Glutamatergic neuron (in vitro differentiated cells): ENCODE measurements at regions not wholly inside any gene's neighbourhood (a gene's known extent, or its start where the extent isn't known, plus 50 kb on each side); places are given as distances from the start of the nearest gene placed in this dataset.

Source experiments
- DNase-seq: peaks from one replicate; pipeline ENCODE4 v3.0.0; 2022
- H3K27ac Mint-ChIP-seq: one replicate; pipeline ENCODE4 v1.8.0; 2020; ENCODE audit warnings: mild to moderate bottlenecking, mixed read lengths, inconsistent platforms; ENCODE audit not compliant: unreplicated experiment
- H3K27me3 Mint-ChIP-seq: one replicate; pipeline ENCODE4 v1.8.0; 2020; ENCODE audit warnings: mild to moderate bottlenecking, moderate library complexity, mixed read lengths, inconsistent platforms; ENCODE audit not compliant: unreplicated experiment
- H3K36me3 Mint-ChIP-seq: one replicate; pipeline ENCODE4 v1.8.0; 2020; ENCODE audit warnings: mild to moderate bottlenecking, mixed read lengths, inconsistent platforms; ENCODE audit not compliant: unreplicated experiment
- H3K4me1 Mint-ChIP-seq: one replicate; pipeline ENCODE4 v1.8.0; 2020; ENCODE audit warnings: mild to moderate bottlenecking, low read depth, mixed read lengths, inconsistent platforms; ENCODE audit not compliant: unreplicated experiment
- H3K4me3 Mint-ChIP-seq: one replicate; pipeline ENCODE4 v1.8.0; 2020; ENCODE audit warnings: mild to moderate bottlenecking, mixed read lengths, inconsistent platforms; ENCODE audit not compliant: unreplicated experiment
- H3K9me3 Mint-ChIP-seq: one replicate; pipeline ENCODE4 v1.8.0; 2020; ENCODE audit warnings: mild to moderate bottlenecking, moderate library complexity, mixed read lengths, inconsistent platforms; ENCODE audit not compliant: unreplicated experiment
- TF ChIP-seq, protein P1 (sequence below): fragments of 200-600 bp; sonication (generic); IDR thresholded peaks from one replicate; pipeline ENCODE4 v1.5.0; 2021; ENCODE audit not compliant: partially characterized antibody, unreplicated experiment

DNA sequence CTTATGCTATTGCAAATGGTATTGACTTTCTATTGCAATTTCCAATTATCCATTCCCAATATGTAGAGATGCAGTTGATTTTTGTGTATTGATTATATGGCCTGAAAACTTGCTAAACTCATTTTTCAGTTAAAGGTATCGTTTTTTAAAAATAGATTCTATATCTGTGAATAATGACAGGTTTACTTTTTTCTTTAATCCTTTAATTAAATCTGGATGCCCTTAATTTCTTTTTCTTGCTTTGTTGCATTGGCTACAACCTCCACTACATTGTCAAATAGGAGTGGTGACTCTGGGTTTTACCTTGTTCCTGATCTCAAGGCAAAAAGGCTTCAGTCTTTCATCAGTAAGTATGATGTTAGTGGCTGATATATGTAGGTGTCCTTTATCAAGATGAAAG lies 522.4 kb downstream of the MATN1 start:
- Mint-ChIP-seq H3K4me3 (no peak overlapping the region), H3K27me3 (peaks cover 8% of the 10 kb centered on the region), H3K9me3 (peaks cover 3% of the 10 kb centered on the region), H3K36me3 (no peaks in the 10 kb centered on the region), H3K4me1 (no peaks in the 10 kb centered on the region), H3K27ac (no peak overlapping the region)
- TF ChIP-seq, protein P1, sequence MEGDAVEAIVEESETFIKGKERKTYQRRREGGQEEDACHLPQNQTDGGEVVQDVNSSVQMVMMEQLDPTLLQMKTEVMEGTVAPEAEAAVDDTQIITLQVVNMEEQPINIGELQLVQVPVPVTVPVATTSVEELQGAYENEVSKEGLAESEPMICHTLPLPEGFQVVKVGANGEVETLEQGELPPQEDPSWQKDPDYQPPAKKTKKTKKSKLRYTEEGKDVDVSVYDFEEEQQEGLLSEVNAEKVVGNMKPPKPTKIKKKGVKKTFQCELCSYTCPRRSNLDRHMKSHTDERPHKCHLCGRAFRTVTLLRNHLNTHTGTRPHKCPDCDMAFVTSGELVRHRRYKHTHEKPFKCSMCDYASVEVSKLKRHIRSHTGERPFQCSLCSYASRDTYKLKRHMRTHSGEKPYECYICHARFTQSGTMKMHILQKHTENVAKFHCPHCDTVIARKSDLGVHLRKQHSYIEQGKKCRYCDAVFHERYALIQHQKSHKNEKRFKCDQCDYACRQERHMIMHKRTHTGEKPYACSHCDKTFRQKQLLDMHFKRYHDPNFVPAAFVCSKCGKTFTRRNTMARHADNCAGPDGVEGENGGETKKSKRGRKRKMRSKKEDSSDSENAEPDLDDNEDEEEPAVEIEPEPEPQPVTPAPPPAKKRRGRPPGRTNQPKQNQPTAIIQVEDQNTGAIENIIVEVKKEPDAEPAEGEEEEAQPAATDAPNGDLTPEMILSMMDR, result no peak
- no peak for DNase-seq

DNA sequence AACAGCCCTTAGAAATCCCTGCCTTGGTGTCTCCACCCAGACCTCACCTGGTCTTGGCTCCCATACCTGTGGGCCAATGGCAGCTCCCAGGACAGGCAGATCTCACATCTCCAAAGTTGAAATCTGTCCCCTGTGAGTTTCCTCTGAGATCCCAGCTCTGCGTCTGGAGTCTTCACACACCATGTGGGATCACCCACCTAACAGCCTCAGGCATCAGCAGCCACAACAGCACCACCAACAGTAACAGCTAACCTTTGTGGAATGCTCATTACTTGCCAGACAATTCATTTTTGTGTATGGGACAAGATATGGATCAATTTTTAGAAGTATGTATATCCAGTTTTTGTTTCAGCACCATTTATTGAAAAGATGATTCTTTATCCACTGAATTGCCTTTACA lies 523.2 kb downstream of the MATN1 start:
- H3K4me3 Mint-ChIP-seq, result no peak overlapping the region
- no peak overlapping the region for H3K27ac Mint-ChIP-seq
- H3K9me3 Mint-ChIP-seq, result peaks cover 3% of the 10 kb centered on the region
- peaks cover 9% of the 10 kb centered on the region for H3K27me3 Mint-ChIP-seq
- no peaks in the 10 kb centered on the region for H3K36me3 Mint-ChIP-seq
- TF ChIP-seq, protein P1, result no peak
- H3K4me1 Mint-ChIP-seq, result no peaks in the 10 kb centered on the region
- no peak for DNase-seq

DNA sequence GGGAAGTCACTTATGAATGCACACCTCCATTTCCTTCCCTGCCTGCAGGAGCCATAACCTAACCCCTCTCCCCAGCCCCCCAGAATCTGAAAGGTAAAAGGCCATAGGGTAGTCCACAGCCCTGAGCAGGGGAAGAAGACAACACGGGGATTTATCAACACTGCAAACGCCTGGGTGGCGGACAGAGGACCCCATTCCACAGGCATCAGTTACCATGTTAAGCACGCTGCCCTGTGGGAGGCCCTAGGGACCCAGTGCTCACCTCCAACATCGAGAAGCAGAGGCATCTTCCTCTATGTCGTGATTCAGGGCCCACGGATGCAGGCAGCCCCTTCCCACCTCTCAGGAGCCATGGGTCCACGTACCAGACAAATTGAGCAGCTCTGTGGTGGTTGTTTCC lies 523.8 kb downstream of the MATN1 start:
- Mint-ChIP-seq H3K9me3 (peaks cover 3% of the 10 kb centered on the region), H3K4me1 (no peaks in the 10 kb centered on the region), H3K27ac (no peak overlapping the region), H3K4me3 (no peak overlapping the region), H3K36me3 (no peaks in the 10 kb centered on the region), H3K27me3 (peaks cover 9% of the 10 kb centered on the region)
- DNase-seq, result no peak
- TF ChIP-seq, protein P1, result no peak

DNA sequence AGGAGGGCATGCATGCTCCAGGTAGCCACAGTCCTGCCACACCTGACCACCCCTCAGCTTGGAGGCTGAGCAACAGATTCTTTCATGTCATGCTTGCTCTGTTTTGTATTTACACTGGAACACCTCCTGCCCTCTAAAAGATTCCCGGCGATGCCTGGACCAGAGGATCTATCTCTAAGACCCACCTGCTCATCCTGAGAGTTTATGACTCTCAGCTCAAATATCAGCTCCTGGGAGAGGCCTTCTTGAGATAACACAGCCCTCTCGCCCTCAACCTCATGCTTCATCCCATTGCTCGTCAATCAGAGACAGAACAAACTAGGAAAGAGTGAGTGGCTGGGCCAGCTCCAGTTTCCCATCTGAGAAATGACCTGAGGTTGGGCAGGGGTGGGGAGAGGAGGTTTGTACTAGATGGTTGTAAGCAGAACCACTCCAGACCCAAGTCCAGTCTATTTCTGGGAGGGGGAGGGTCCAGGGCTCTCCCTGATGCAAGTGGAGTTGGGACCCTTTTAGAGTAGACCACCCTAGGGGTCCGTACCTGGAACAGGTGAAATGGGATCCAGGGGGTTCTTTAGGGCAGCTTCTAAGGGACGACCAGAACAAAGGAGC lies 524.5 kb downstream of the MATN1 start:
- TF ChIP-seq, protein P1, result no peak
- Mint-ChIP-seq H3K9me3 (peaks cover 3% of the 10 kb centered on the region), H3K27ac (no peak overlapping the region), H3K27me3 (peaks cover 4% of the 10 kb centered on the region), H3K4me1 (no peaks in the 10 kb centered on the region), H3K4me3 (no peak overlapping the region), H3K36me3 (no peaks in the 10 kb centered on the region)
- no peak for DNase-seq

DNA sequence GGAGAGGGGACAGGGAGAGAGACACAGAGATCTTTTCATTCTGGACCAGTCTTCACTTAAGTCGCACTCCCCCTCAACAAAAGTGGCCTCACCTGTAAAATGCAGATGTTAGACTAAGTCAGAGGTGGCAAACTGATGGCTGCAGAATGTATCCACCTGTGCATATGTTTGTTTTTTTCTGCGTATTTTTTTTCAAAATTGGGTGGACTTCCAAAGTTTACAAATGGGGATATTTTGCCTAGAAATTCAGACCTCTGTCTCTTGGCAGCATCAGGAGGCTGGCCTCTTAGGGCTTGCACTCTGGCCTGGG lies 525.0 kb downstream of the MATN1 start:
- peaks cover 3% of the 10 kb centered on the region for H3K9me3 Mint-ChIP-seq
- DNase-seq, result no peak
- no peak overlapping the region for H3K4me3 Mint-ChIP-seq
- H3K36me3 Mint-ChIP-seq, result no peaks in the 10 kb centered on the region
- peaks cover 4% of the 10 kb centered on the region for H3K27me3 Mint-ChIP-seq
- H3K4me1 Mint-ChIP-seq, result no peaks in the 10 kb centered on the region
- TF ChIP-seq, protein P1, result no peak
- no peak overlapping the region for H3K27ac Mint-ChIP-seq
